Endodermal cell (in vitro differentiated cells): ENCODE measurements at regions not wholly inside any gene's neighbourhood (a gene's known extent, or its start where the extent isn't known, plus 50 kb on each side); places are given as distances from the start of the nearest gene placed in this dataset.

Source experiments
- DNase-seq: peaks from one replicate; pipeline ENCODE4 v3.0.0-alpha.2; 2017
- H3K27ac ChIP-seq: 2 replicates; pipeline ENCODE4 v1.5.1; 2013; ENCODE audit warnings: mild to moderate bottlenecking, low read depth, low read length, moderate library complexity
- H3K27me3 ChIP-seq: 2 replicates; pipeline ENCODE4 v1.6.1; 2013; ENCODE audit warnings: mild to moderate bottlenecking, low read length, moderate library complexity; ENCODE audit not compliant: insufficient read depth, control insufficient read depth, poor library complexity, severe bottlenecking
- H3K36me3 ChIP-seq: 2 replicates; pipeline ENCODE4 v1.7.0; 2013; ENCODE audit warnings: mild to moderate bottlenecking, low read length, moderate library complexity; ENCODE audit not compliant: control insufficient read depth, insufficient read depth
- H3K4me1 ChIP-seq: one replicate; pipeline ENCODE4 v1.7.0; 2013; ENCODE audit warnings: low read length; ENCODE audit not compliant: control insufficient read depth, insufficient read depth
- H3K4me3 ChIP-seq: 2 replicates; pipeline ENCODE4 v1.5.1; 2013; ENCODE audit warnings: mild to moderate bottlenecking, low read length, moderate library complexity
- H3K9ac ChIP-seq: 2 replicates; pipeline ENCODE4 v1.6.1; 2013; ENCODE audit warnings: mild to moderate bottlenecking, low read length, moderate library complexity; ENCODE audit not compliant: poor library complexity, severe bottlenecking; ENCODE audit errors: extremely low read depth
- H3K9me3 ChIP-seq: 2 replicates; pipeline ENCODE4 v1.6.1; 2013; ENCODE audit warnings: mild to moderate bottlenecking, low read length, moderate library complexity; ENCODE audit not compliant: control insufficient read depth
- H3K27ac Mint-ChIP-seq: 2 replicates; pipeline ENCODE4 v1.8.0; 2020; ENCODE audit warnings: mixed read lengths
- H3K27me3 Mint-ChIP-seq: 2 replicates; pipeline ENCODE4 v1.8.0; 2021; ENCODE audit warnings: mild to moderate bottlenecking, mixed read lengths; ENCODE audit not compliant: insufficient read depth
- H3K36me3 Mint-ChIP-seq: 2 replicates; pipeline ENCODE4 v1.8.0; 2020; ENCODE audit warnings: low read depth, mixed read lengths
- H3K4me1 Mint-ChIP-seq: 2 replicates; pipeline ENCODE4 v1.8.0; 2020; ENCODE audit warnings: mixed read lengths
- H3K4me3 Mint-ChIP-seq: 2 replicates; pipeline ENCODE4 v1.8.0; 2020; ENCODE audit warnings: mild to moderate bottlenecking, moderate library complexity, mixed read lengths
- H3K9me3 Mint-ChIP-seq: 2 replicates; pipeline ENCODE4 v1.8.0; 2020; ENCODE audit warnings: mild to moderate bottlenecking, mixed read lengths
- WGBS, 2 experiments: methylation state at CpG; one replicate each; pipeline versions ENCODE4 v1.1.5 to v1.1.7; 2013; ENCODE audit warnings: missing lambda C conversion rate in 2 of 2, mixed read lengths in 1 of 2; ENCODE audit not compliant: insufficient coverage in 1 of 2, insufficient read length in 1 of 2; 5-methylcytosine and 5-hydroxymethylcytosine counted together
- TF ChIP-seq, protein P1 (sequence below): fragments of 200-600 bp; sonication (generic); conservative IDR thresholded peaks from 2 replicates; pipeline ENCODE4 v1.5.0; 2021; ENCODE audit warnings: antibody characterized with exemption, mild to moderate bottlenecking

DNA sequence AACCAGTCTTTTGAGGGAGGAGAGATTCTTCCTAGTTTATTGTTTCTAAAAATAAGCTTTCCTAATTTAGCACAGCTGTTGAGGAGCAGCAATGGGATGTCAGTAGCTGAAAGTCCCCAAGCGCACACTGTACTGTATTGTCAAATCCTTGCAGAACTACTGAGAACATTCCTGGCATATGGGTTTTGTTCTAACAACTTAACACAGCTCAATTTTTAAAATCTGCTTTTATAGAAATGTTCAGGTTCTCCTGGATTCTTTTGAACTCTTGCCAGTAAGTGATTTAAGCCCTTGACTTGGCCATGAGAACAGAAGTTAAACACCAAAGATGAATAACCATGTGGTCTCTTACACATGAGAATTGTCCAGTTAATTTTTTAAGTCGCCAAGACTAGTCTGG is 218.6 kb downstream of the FAT3 start:
- Mint-ChIP-seq H3K9me3 (no peaks in the 10 kb centered on the region), H3K4me1 (peaks cover 18% of the 10 kb centered on the region), H3K4me3 (no peak overlapping the region), H3K27ac (no peak overlapping the region), H3K27me3 (no peaks in the 10 kb centered on the region), H3K36me3 (no peaks in the 10 kb centered on the region)
- no peak overlapping the region for H3K4me3 ChIP-seq
- no peaks in the 10 kb centered on the region for H3K4me1 ChIP-seq
- no peaks in the 10 kb centered on the region for H3K36me3 ChIP-seq
- no peak overlapping the region for H3K27ac ChIP-seq
- no peak overlapping the region for H3K9ac ChIP-seq
- WGBS, 2 experiments = 97 to 100% methylated on average over 2 of the region's 2 CpGs
- no peak for DNase-seq
- no peaks in the 10 kb centered on the region for H3K9me3 ChIP-seq
- TF ChIP-seq, protein P1, sequence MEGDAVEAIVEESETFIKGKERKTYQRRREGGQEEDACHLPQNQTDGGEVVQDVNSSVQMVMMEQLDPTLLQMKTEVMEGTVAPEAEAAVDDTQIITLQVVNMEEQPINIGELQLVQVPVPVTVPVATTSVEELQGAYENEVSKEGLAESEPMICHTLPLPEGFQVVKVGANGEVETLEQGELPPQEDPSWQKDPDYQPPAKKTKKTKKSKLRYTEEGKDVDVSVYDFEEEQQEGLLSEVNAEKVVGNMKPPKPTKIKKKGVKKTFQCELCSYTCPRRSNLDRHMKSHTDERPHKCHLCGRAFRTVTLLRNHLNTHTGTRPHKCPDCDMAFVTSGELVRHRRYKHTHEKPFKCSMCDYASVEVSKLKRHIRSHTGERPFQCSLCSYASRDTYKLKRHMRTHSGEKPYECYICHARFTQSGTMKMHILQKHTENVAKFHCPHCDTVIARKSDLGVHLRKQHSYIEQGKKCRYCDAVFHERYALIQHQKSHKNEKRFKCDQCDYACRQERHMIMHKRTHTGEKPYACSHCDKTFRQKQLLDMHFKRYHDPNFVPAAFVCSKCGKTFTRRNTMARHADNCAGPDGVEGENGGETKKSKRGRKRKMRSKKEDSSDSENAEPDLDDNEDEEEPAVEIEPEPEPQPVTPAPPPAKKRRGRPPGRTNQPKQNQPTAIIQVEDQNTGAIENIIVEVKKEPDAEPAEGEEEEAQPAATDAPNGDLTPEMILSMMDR = no peak
- H3K27me3 ChIP-seq = no peaks in the 10 kb centered on the region

- Mint-ChIP-seq H3K36me3 (no peaks in the 10 kb centered on the region), H3K27ac (no peak overlapping the region), H3K4me3 (no peak overlapping the region), H3K9me3 (no peaks in the 10 kb centered on the region), H3K4me1 (peaks cover 17% of the 10 kb centered on the region), H3K27me3 (no peaks in the 10 kb centered on the region)
- no peak for DNase-seq
- H3K27me3 ChIP-seq = no peaks in the 10 kb centered on the region
- H3K4me3 ChIP-seq = no peak overlapping the region
- no peak overlapping the region for H3K27ac ChIP-seq
- H3K9me3 ChIP-seq = no peaks in the 10 kb centered on the region
- H3K9ac ChIP-seq = no peak overlapping the region
- whole genome bisulfite sequencing, 2 experiments = 88 to 91% methylated on average over 2 to 3 of the region's 3 CpGs
- no peaks in the 10 kb centered on the region for H3K36me3 ChIP-seq
- TF ChIP-seq, protein P1 = no peak
- peaks cover 3% of the 10 kb centered on the region for H3K4me1 ChIP-seq
Measured at GRCh38 chr11:92447586-92447985, 223.0 kb downstream of the FAT3 start.

GRCh38 chr11:92449222-92449621 is 224.6 kb downstream of the FAT3 start:
- H3K9ac ChIP-seq = no peak overlapping the region
- H3K27ac Mint-ChIP-seq = no peak overlapping the region
- H3K27me3 Mint-ChIP-seq = no peaks in the 10 kb centered on the region
- H3K27ac ChIP-seq = no peak overlapping the region
- H3K36me3 Mint-ChIP-seq = no peaks in the 10 kb centered on the region
- H3K4me1 ChIP-seq = peaks cover 3% of the 10 kb centered on the region
- no peaks in the 10 kb centered on the region for H3K9me3 Mint-ChIP-seq
- H3K4me3 ChIP-seq = no peak overlapping the region
- TF ChIP-seq, protein P1 = no peak
- no peak for DNase-seq
- WGBS, 2 experiments = 91 to 100% methylated on average over 2 of the region's 2 CpGs
- peaks cover 17% of the 10 kb centered on the region for H3K4me1 Mint-ChIP-seq
- no peaks in the 10 kb centered on the region for H3K27me3 ChIP-seq
- H3K4me3 Mint-ChIP-seq = no peak overlapping the region
- no peaks in the 10 kb centered on the region for H3K36me3 ChIP-seq
- H3K9me3 ChIP-seq = no peaks in the 10 kb centered on the region
